ENCODE measurements at regions not wholly inside any gene's neighbourhood (a gene's known extent, or its start where the extent isn't known, plus 50 kb on each side); places are given as distances from the start of the nearest gene placed in this dataset.
A peak's percentile ranks its signal among the peaks of the same experiment; 100 is the strongest.
"Not testable (repeated sequence)": the region's sequence is repeated elsewhere in the genome, so short reads cannot be mapped to it uniquely, and the experiment has no call there.

- no peaks in the 10 kb centered on the region for H3K36me3 ChIP-seq
- H3K9me3 ChIP-seq: no peaks in the 10 kb centered on the region
- no peak overlapping the region for H3K27ac ChIP-seq
- DNase-seq (no peak), ATAC-seq (no peak)
- H3K4me1 ChIP-seq: peaks cover 0 to 8% of the 10 kb centered on the region in 2 donors
- no peaks in the 10 kb centered on the region for H3K27me3 ChIP-seq
- no peak overlapping the region for H3K4me3 ChIP-seq
- no peak for TF ChIP-seq CTCF (IDR thresholded peaks at IDR 0.05)
- intact Hi-C loops (cut with DNase I): no loop called here
Measured at GRCh38 chr2:190755772-190756415, 107.0 kb downstream of the NAB1 start.

GRCh38 chr2:190759749-190760213 lies 110.9 kb downstream of the NAB1 start:
- H3K4me1 ChIP-seq: peaks cover 0 to 8% of the 10 kb centered on the region in 2 donors
- no peak overlapping the region for H3K27ac ChIP-seq
- no peak for TF ChIP-seq CTCF (IDR thresholded peaks at IDR 0.05)
- H3K9me3 ChIP-seq: no peaks in the 10 kb centered on the region
- DNase-seq: no peak
- peak; percentile 82 for ATAC-seq
- no peak overlapping the region for H3K4me3 ChIP-seq
- H3K27me3 ChIP-seq: no peaks in the 10 kb centered on the region
- H3K36me3 ChIP-seq: no peaks in the 10 kb centered on the region
- intact Hi-C loops (cut with DNase I): no loop called here

GRCh38 chr2:190760353-190761150 lies 111.7 kb downstream of the NAB1 start:
- intact Hi-C loops (cut with DNase I); H3K27ac ChIP-seq; H3K9me3 ChIP-seq; H3K4me1 ChIP-seq; H3K36me3 ChIP-seq; H3K27me3 ChIP-seq; ATAC-seq: not testable (repeated sequence)
- H3K4me3 ChIP-seq: peak overlapping the region; percentile 4 to 17
- DNase-seq: peak in 1 of 4 donors; percentile 49

GRCh38 chr2:190761216-190761615 lies 112.3 kb downstream of the NAB1 start:
- DNase-seq; ATAC-seq; H3K27ac ChIP-seq; H3K27me3 ChIP-seq; intact Hi-C loops (cut with DNase I); H3K9me3 ChIP-seq; H3K36me3 ChIP-seq; H3K4me1 ChIP-seq: not testable (repeated sequence)
- peak overlapping the region; percentile 4 to 17 for H3K4me3 ChIP-seq

GRCh38 chr2:190762566-190762965 lies 113.7 kb downstream of the NAB1 start:
- intact Hi-C loops (cut with DNase I): no loop called here
- no peak for TF ChIP-seq CTCF (IDR thresholded peaks at IDR 0.05)

GRCh38 chr2:190763100-190763499 lies 114.2 kb downstream of the NAB1 start:
- ATAC-seq (no peak), DNase-seq (no peak)
- H3K4me3 ChIP-seq: no peak overlapping the region
- H3K27me3 ChIP-seq: no peaks in the 10 kb centered on the region
- H3K27ac ChIP-seq: no peak overlapping the region
- no peaks in the 10 kb centered on the region for H3K9me3 ChIP-seq
- TF ChIP-seq CTCF (IDR thresholded peaks at IDR 0.05): no peak
- peaks cover 0 to 8% of the 10 kb centered on the region in 2 donors for H3K4me1 ChIP-seq
- H3K36me3 ChIP-seq: no peaks in the 10 kb centered on the region
- intact Hi-C loops (cut with DNase I): no loop called here

More at GRCh38 chr2:190762566-190762965, 113.7 kb downstream of the NAB1 start:
- no peaks in the 10 kb centered on the region for H3K9me3 ChIP-seq
- peaks cover 0 to 8% of the 10 kb centered on the region in 2 donors for H3K4me1 ChIP-seq
- no peaks in the 10 kb centered on the region for H3K27me3 ChIP-seq
- H3K36me3 ChIP-seq: no peaks in the 10 kb centered on the region
- ATAC-seq (no peak), DNase-seq (no peak)
- H3K4me3 ChIP-seq: no peak overlapping the region
- H3K27ac ChIP-seq: no peak overlapping the region

All from left lung (tissue), 4 donors.